Peyer's patch (tissue), 4 donors: ENCODE measurements at regions not wholly inside any gene's neighbourhood (a gene's known extent, or its start where the extent isn't known, plus 50 kb on each side); places are given as distances from the start of the nearest gene placed in this dataset.

ENCODE experiments used
- POLR2A ChIP-seq, 2 donors: fragments of 450-650 bp; IDR thresholded peaks; one replicate each; pipeline ENCODE4 v1.5.1; 2017; ENCODE audit warnings: antibody characterized with exemption in 2 of 2, mild to moderate bottlenecking in 2 of 2, moderate library complexity in 2 of 2
- TF ChIP-seq, protein P1 (sequence below), 6 experiments: fragments of 450-650 bp in 4 of 6; fragments of 200-600 bp in 2 of 6; sonication (generic) in 1 of 6; IDR thresholded peaks; one replicate each; pipeline ENCODE4 v1.5.1; 2017 to 2019; ENCODE audit warnings: antibody characterized with exemption in 6 of 6, mild to moderate bottlenecking in 3 of 6, moderate library complexity in 1 of 6

DNA sequence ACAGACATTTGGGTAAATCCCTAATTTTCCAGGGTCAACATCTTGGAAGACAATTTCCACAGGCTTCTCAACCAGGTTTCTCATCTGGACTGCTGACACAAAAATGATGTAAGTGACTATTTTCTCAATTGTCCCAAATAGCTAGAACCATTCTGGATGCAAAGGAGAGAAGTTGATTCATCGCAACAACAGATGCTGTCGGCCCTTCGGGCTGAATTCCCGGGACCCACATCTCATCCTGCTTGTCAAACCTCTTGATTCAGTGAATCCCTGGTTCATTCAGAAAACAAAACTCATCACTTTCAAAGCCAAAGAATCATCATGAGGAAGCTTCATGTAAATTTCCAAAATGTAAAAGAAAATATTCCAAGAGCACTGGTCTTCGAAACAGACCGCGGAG is 251.8 kb downstream of the NPHP4 start:
- TF ChIP-seq, protein P1, sequence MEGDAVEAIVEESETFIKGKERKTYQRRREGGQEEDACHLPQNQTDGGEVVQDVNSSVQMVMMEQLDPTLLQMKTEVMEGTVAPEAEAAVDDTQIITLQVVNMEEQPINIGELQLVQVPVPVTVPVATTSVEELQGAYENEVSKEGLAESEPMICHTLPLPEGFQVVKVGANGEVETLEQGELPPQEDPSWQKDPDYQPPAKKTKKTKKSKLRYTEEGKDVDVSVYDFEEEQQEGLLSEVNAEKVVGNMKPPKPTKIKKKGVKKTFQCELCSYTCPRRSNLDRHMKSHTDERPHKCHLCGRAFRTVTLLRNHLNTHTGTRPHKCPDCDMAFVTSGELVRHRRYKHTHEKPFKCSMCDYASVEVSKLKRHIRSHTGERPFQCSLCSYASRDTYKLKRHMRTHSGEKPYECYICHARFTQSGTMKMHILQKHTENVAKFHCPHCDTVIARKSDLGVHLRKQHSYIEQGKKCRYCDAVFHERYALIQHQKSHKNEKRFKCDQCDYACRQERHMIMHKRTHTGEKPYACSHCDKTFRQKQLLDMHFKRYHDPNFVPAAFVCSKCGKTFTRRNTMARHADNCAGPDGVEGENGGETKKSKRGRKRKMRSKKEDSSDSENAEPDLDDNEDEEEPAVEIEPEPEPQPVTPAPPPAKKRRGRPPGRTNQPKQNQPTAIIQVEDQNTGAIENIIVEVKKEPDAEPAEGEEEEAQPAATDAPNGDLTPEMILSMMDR (IDR thresholded peaks at IDR 0.05), result no peak
- TF ChIP-seq POLR2A (IDR thresholded peaks at IDR 0.05), result no peak
